Activated B cell treated with CpG ODN at 0.5 μM for 24 hours (primary cell): ENCODE measurements at regions not wholly inside any gene's neighbourhood (a gene's known extent, or its start where the extent isn't known, plus 50 kb on each side); places are given as distances from the start of the nearest gene placed in this dataset.

Experiments used
- ATAC-seq: fragments of 200-7000 bp; cut with Tn5 transposase; one replicate; pipeline ENCODE4 v1.10.0; 2021; ENCODE audit warnings: low read depth, mild to moderate bottlenecking, moderate library complexity
- CTCF ChIA-PET: fragments of 350-600 bp; sonication (Branson Sonifier 250); formaldehyde crosslinking; loops from one replicate; lab custom pipeline; 2021; ENCODE audit warnings: antibody characterized with exemption; lab: Charles Lee
- POLR2A ChIA-PET: fragments of 350-600 bp; sonication (Branson Sonifier 250); formaldehyde crosslinking; loops from one replicate; lab custom pipeline; 2021; ENCODE audit warnings: antibody characterized with exemption; lab: Charles Lee
- DNase-seq: peaks from one replicate; pipeline ENCODE4 v3.0.0; 2022
- H3K27ac Mint-ChIP-seq: one replicate; pipeline ENCODE4 v1.8.0; 2020; ENCODE audit warnings: mixed read lengths
- H3K27me3 Mint-ChIP-seq: one replicate; pipeline ENCODE4 v1.8.0; 2021; ENCODE audit warnings: mixed read lengths
- H3K36me3 Mint-ChIP-seq: one replicate; pipeline ENCODE4 v1.8.0; 2021; ENCODE audit warnings: low read depth, mixed read lengths
- H3K4me1 Mint-ChIP-seq: one replicate; pipeline ENCODE4 v1.8.0; 2021; ENCODE audit warnings: mixed read lengths
- H3K4me3 Mint-ChIP-seq: one replicate; pipeline ENCODE4 v1.8.0; 2020; ENCODE audit warnings: mild to moderate bottlenecking, mixed read lengths
- H3K9me3 Mint-ChIP-seq: one replicate; pipeline ENCODE4 v1.8.0; 2020; ENCODE audit warnings: mixed read lengths
- CTCF ChIP-seq: fragments of 200-600 bp; IDR thresholded peaks from one replicate; pipeline ENCODE4 v1.8.0; 2022; ENCODE audit warnings: antibody characterized with exemption, mild to moderate bottlenecking
- intact Hi-C: fragments of 100-400 bp; cut with micrococcal nuclease; formaldehyde crosslinking; loops from one replicate; pipeline ENCODE4 v1.15.1; 2024

- H3K9me3 Mint-ChIP-seq = no peaks in the 10 kb centered on the region
- H3K4me3 Mint-ChIP-seq = no peak overlapping the region
- intact Hi-C loops = no loop called here
- TF ChIP-seq CTCF = no peak
- ChIA-PET CTCF (no interaction called here), POLR2A (no interaction called here)
- H3K27ac Mint-ChIP-seq = no peak overlapping the region
- peaks cover 2% of the 10 kb centered on the region for H3K36me3 Mint-ChIP-seq
- ATAC-seq (no peak), DNase-seq (no peak)
- H3K27me3 Mint-ChIP-seq = no peaks in the 10 kb centered on the region
- peaks cover 11% of the 10 kb centered on the region for H3K4me1 Mint-ChIP-seq
Measured at GRCh38 chr1:184907500-184907899, 66.8 kb downstream of the NIBAN1 start.

GRCh38 chr1:184906761-184907160 is 67.5 kb downstream of the NIBAN1 start:
- Mint-ChIP-seq H3K9me3 (no peaks in the 10 kb centered on the region), H3K4me1 (peaks cover 14% of the 10 kb centered on the region), H3K4me3 (no peak overlapping the region), H3K27ac (no peak overlapping the region), H3K36me3 (peaks cover 2% of the 10 kb centered on the region), H3K27me3 (no peaks in the 10 kb centered on the region)
- intact Hi-C loops = no loop called here
- ChIA-PET CTCF (no interaction called here), POLR2A (interaction anchor here (0.7 kb wide), 1 partner anchor 165 kb away, joined by 4 read pairs; no protein-coding TSS in a partner anchor)
- no peak for TF ChIP-seq CTCF
- DNase-seq (no peak), ATAC-seq (no peak)

GRCh38 chr1:184905601-184906322 is 68.5 kb downstream of the NIBAN1 start:
- DNase-seq (no peak), ATAC-seq (no peak)
- Mint-ChIP-seq H3K4me1 (peaks cover 18% of the 10 kb centered on the region), H3K27me3 (no peaks in the 10 kb centered on the region), H3K4me3 (no peak overlapping the region), H3K9me3 (no peaks in the 10 kb centered on the region), H3K36me3 (peaks cover 2% of the 10 kb centered on the region), H3K27ac (peak overlapping the region; percentile 67)
- intact Hi-C loops = no loop called here
- no peak for TF ChIP-seq CTCF
- ChIA-PET POLR2A (no interaction called here), CTCF (no interaction called here)

GRCh38 chr1:184903111-184903692 is 71.1 kb downstream of the NIBAN1 start:
- no peaks in the 10 kb centered on the region for H3K9me3 Mint-ChIP-seq
- no peak overlapping the region for H3K4me3 Mint-ChIP-seq
- peaks cover 6% of the 10 kb centered on the region for H3K36me3 Mint-ChIP-seq
- no peak for DNase-seq
- intact Hi-C loops = no loop called here
- H3K27me3 Mint-ChIP-seq = no peaks in the 10 kb centered on the region
- H3K4me1 Mint-ChIP-seq = peaks cover 18% of the 10 kb centered on the region
- ATAC-seq = no peak
- ChIA-PET CTCF (no interaction called here), POLR2A (interaction anchor here (0.5 to 0.7 kb wide), 2 partner anchors 14 to 41 kb away, joined by 4 to 8 read pairs; no protein-coding TSS in a partner anchor)
- H3K27ac Mint-ChIP-seq = no peak overlapping the region
- no peak for TF ChIP-seq CTCF

GRCh38 chr1:184900507-184900906 is 73.8 kb downstream of the NIBAN1 start:
- no peak for TF ChIP-seq CTCF
- Mint-ChIP-seq H3K27ac (no peak overlapping the region), H3K36me3 (peaks cover 14% of the 10 kb centered on the region), H3K27me3 (no peaks in the 10 kb centered on the region), H3K9me3 (no peaks in the 10 kb centered on the region), H3K4me1 (peaks cover 16% of the 10 kb centered on the region), H3K4me3 (no peak overlapping the region)
- CTCF ChIA-PET = interaction anchor here (0.6 kb wide), 1 partner anchor 95 kb away, joined by 3 read pairs; no protein-coding TSS in a partner anchor
- ATAC-seq (no peak), DNase-seq (no peak)
- intact Hi-C loops = no loop called here
- POLR2A ChIA-PET = no interaction called here
